PFSK-1 (cell line): ENCODE measurements at regions not wholly inside any gene's neighbourhood (a gene's known extent, or its start where the extent isn't known, plus 50 kb on each side); places are given as distances from the start of the nearest gene placed in this dataset.

ENCODE experiments used
- POLR2AphosphoS5 ChIP-seq: IDR thresholded peaks from 2 replicates; pipeline ENCODE4 v1.6.1; 2012; ENCODE audit warnings: low read depth, mild to moderate bottlenecking, control low read depth, low read length, moderate library complexity
- REST ChIP-seq, 2 experiments: IDR thresholded peaks; 2 replicates each; pipeline versions ENCODE4 v1.6.1 to v1.8.0; 2011 to 2012; ENCODE audit warnings: low read depth in 2 of 2, low read length in 2 of 2, control low read depth in 1 of 2, inconsistent platforms in 1 of 2, mild to moderate bottlenecking in 1 of 2, moderate library complexity in 1 of 2; ENCODE audit not compliant: insufficient read depth in 1 of 2
- SIN3A ChIP-seq: IDR thresholded peaks from 2 replicates; pipeline ENCODE4 v1.6.1; 2012; ENCODE audit warnings: mild to moderate bottlenecking, low read length, moderate library complexity, borderline replicate concordance; ENCODE audit not compliant: insufficient read depth

- TF ChIP-seq POLR2AphosphoS5 (no peak), REST (IDR thresholded peaks at IDR 0.05; ENCODE audit: insufficient read depth in 1 of 2, low read depth in 2 of 2, low read length in 2 of 2) (no peak), SIN3A (no peak)
Observed at GRCh38 chr1:36707221-36707620, 224.5 kb upstream of the CSF3R start.
